Right lobe of liver (tissue), 6 donors: ENCODE measurements at regions not wholly inside any gene's neighbourhood (a gene's known extent, or its start where the extent isn't known, plus 50 kb on each side); places are given as distances from the start of the nearest gene placed in this dataset.
A peak's percentile ranks its signal among the peaks of the same experiment; 100 is the strongest.

Experiments used
- ATAC-seq, 4 donors: fragments of 200-7000 bp; cut with Tn5 transposase; one replicate each; pipeline ENCODE4 v1.9.1; 2020; ENCODE audit warnings: mild to moderate bottlenecking in 4 of 4, moderate library complexity in 4 of 4
- DNase-seq, 3 donors: peaks; one replicate each; pipeline ENCODE4 v3.0.0-alpha.2; 2020
- H3K27ac ChIP-seq, 3 donors: fragments of 200-600 bp; one replicate each; pipeline ENCODE4 v1.8.0; 2022
- H3K27me3 ChIP-seq, 2 donors: fragments of 200-600 bp; one replicate each; pipeline ENCODE4 v1.8.0; 2022
- H3K36me3 ChIP-seq, 4 donors: fragments of 200-600 bp; sonication (generic) in 1 of 4; one replicate each; pipeline versions ENCODE4 v1.5.1 to v1.8.0; 2017 to 2022; ENCODE audit warnings: control low read depth in 1 of 4
- H3K4me1 ChIP-seq, 4 donors: fragments of 200-600 bp; sonication (generic) in 1 of 4; one replicate each; pipeline versions ENCODE4 v1.5.1 to v1.8.0; 2017 to 2022; ENCODE audit warnings: control low read depth in 1 of 4
- H3K4me3 ChIP-seq, 3 donors: fragments of 200-600 bp; one replicate each; pipeline ENCODE4 v1.8.0; 2022
- H3K9me3 ChIP-seq, 4 donors: fragments of 200-600 bp; sonication (generic) in 1 of 4; one replicate each; pipeline versions ENCODE4 v1.5.1 to v1.8.0; 2017 to 2022; ENCODE audit warnings: control low read depth in 1 of 4
- CTCF ChIP-seq, 4 donors: fragments of 200-600 bp in 3 of 4; fragments of 450-650 bp in 1 of 4; IDR thresholded peaks; one replicate each; pipeline versions ENCODE4 v1.5.1 to v1.8.0; 2016 to 2022; ENCODE audit warnings: antibody characterized with exemption in 4 of 4, mild to moderate bottlenecking in 2 of 4
- POLR2A ChIP-seq: fragments of 450-650 bp; IDR thresholded peaks from one replicate; pipeline ENCODE4 v1.6.1; 2017; ENCODE audit warnings: antibody characterized with exemption, mild to moderate bottlenecking
- WGBS: methylation state at CpG from one replicate; pipeline ENCODE4 v1.1.6; 2018; ENCODE audit warnings: low coverage, low lambda C conversion rate; ENCODE audit not compliant: insufficient coverage; ENCODE audit errors: missing lambda C conversion rate; 5-methylcytosine and 5-hydroxymethylcytosine counted together
- intact Hi-C, 2 donors: fragments of 100-400 bp; cut with DNase I; formaldehyde crosslinking; loops; one replicate each; pipeline versions ENCODE4 v1.11.2 to v1.14.1; 2022
- donor health status: DM: no; HTN: yes; CAD: no.
- donor health status: DM: no; HTN: no; CAD: no.
- donor health status: DM: no; HTN: no; CAD: no.
- donor health status: DM: no; HTN: yes; CAD: no.
- donor health status: DM: no; HTN: yes; CAD: no.

- ATAC-seq (no peak), DNase-seq (no peak)
- no peaks in the 10 kb centered on the region for H3K9me3 ChIP-seq
- WGBS: 80% methylated on average over 3 of the region's 3 CpGs
- H3K27me3 ChIP-seq: no peaks in the 10 kb centered on the region
- no peaks in the 10 kb centered on the region for H3K36me3 ChIP-seq
- no peak overlapping the region for H3K27ac ChIP-seq
- H3K4me1 ChIP-seq: no peaks in the 10 kb centered on the region
- intact Hi-C loops: no loop called here
- TF ChIP-seq POLR2A (no peak), CTCF (IDR thresholded peaks at IDR 0.05) (no peak)
- H3K4me3 ChIP-seq: no peak overlapping the region
Observed at GRCh38 chr3:107438671-107439070, 61.4 kb downstream of the CCDC54 start.

- no peak for ATAC-seq
- intact Hi-C loops: no loop called here
- Histone ChIP-seq H3K4me1 (no peaks in the 10 kb centered on the region), H3K4me3 (no peak overlapping the region), H3K27me3 (no peaks in the 10 kb centered on the region), H3K36me3 (no peaks in the 10 kb centered on the region), H3K27ac (no peak overlapping the region), H3K9me3 (no peaks in the 10 kb centered on the region)
- TF ChIP-seq POLR2A: no peak
- TF ChIP-seq CTCF (IDR thresholded peaks at IDR 0.05): no peak
- WGBS: 72% methylated on average over 6 of the region's 6 CpGs
- no peak for DNase-seq
Observed at GRCh38 chr3:107441617-107442016, 64.4 kb downstream of the CCDC54 start.

GRCh38 chr3:107443461-107443860 is 66.2 kb downstream of the CCDC54 start:
- WGBS: 63% methylated on average over 2 of the region's 2 CpGs
- Histone ChIP-seq H3K4me1 (no peaks in the 10 kb centered on the region), H3K4me3 (no peak overlapping the region), H3K36me3 (no peaks in the 10 kb centered on the region), H3K9me3 (no peaks in the 10 kb centered on the region), H3K27ac (no peak overlapping the region), H3K27me3 (no peaks in the 10 kb centered on the region)
- no peak for TF ChIP-seq POLR2A
- TF ChIP-seq CTCF (IDR thresholded peaks at IDR 0.05): no peak
- intact Hi-C loops: no loop called here
- DNase-seq (no peak), ATAC-seq (no peak)

GRCh38 chr3:107446706-107447105 is 69.5 kb downstream of the CCDC54 start:
- H3K9me3 ChIP-seq: no peaks in the 10 kb centered on the region
- DNase-seq (no peak), ATAC-seq (no peak)
- no peaks in the 10 kb centered on the region for H3K27me3 ChIP-seq
- no peaks in the 10 kb centered on the region for H3K36me3 ChIP-seq
- H3K4me3 ChIP-seq: no peak overlapping the region
- intact Hi-C loops: no loop called here
- no peaks in the 10 kb centered on the region for H3K4me1 ChIP-seq
- no peak overlapping the region for H3K27ac ChIP-seq
- no CpG with 5 or more reads among the region's 1 CpG for WGBS
- TF ChIP-seq POLR2A (no peak), CTCF (IDR thresholded peaks at IDR 0.05) (no peak)

- 73% methylated on average over 2 of the region's 2 CpGs for WGBS
- H3K27me3 ChIP-seq: no peaks in the 10 kb centered on the region
- H3K4me3 ChIP-seq: no peak overlapping the region
- H3K36me3 ChIP-seq: no peaks in the 10 kb centered on the region
- no peak for TF ChIP-seq CTCF (IDR thresholded peaks at IDR 0.05)
- TF ChIP-seq POLR2A: no peak
- H3K9me3 ChIP-seq: no peaks in the 10 kb centered on the region
- ATAC-seq (peak in 1 of 4 donors; percentile 24), DNase-seq (no peak)
- intact Hi-C loops: no loop called here
- H3K27ac ChIP-seq: no peak overlapping the region
- no peaks in the 10 kb centered on the region for H3K4me1 ChIP-seq
Observed at GRCh38 chr3:107450254-107450893, 72.4 kb upstream of the BBX start.
